ENCODE measurements at regions not wholly inside any gene's neighbourhood (a gene's known extent, or its start where the extent isn't known, plus 50 kb on each side); places are given as distances from the start of the nearest gene placed in this dataset.

DNA sequence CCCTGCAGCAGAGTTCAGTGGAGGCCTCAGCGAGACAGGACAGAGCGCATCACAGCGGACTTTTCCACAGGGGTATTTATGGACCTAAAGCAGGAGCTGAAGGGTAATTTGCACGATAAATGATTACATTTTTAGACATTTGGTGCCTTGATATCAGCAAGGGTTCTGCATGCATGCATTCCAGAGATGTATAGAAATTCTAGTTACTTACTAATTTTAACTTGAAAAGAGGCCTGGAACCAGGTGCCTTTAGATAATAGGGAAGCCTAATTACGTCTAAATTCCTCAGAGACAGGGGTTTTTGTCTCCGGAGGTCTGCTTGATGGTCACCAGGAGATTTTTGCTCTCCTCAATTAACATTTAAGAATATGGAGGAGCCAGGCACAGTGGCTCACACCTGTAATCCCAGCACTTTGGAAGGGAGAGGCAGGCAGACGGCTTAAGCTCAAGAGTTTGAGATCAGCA lies 79.8 kb upstream of the MFGE8 start:
- Histone ChIP-seq H2AFZ (ENCODE audit: low read length) (no peak overlapping the region), H3K36me3 (ENCODE audit: control insufficient read depth, insufficient read depth, low read length) (no peaks in the 10 kb centered on the region), H3K9me3 (ENCODE audit: control insufficient read depth, insufficient read depth, low read depth, low read length) (no peaks in the 10 kb centered on the region), H4K20me1 (ENCODE audit: control insufficient read depth, extremely low read depth, insufficient read depth, low read length) (no peaks in the 10 kb centered on the region), H3K9ac (ENCODE audit: insufficient read depth, low read length) (no peak overlapping the region), H3K27ac (ENCODE audit: insufficient read depth, low read length) (no peak overlapping the region), H3K27me3 (ENCODE audit: control insufficient read depth, insufficient read depth, low read length) (no peaks in the 10 kb centered on the region), H3K4me1 (ENCODE audit: control insufficient read depth, extremely low read depth, insufficient read depth, low read length) (peaks cover 12% of the 10 kb centered on the region), H3K4me2 (ENCODE audit: extremely low read depth, insufficient read depth, low read length) (no peak overlapping the region), H3K4me3 (replicated peaks in 1 of 4; ENCODE audit: control extremely low read depth in 1 of 4, insufficient read depth in 1 of 4, low read depth in 3 of 4, low read length in 4 of 4) (no peak overlapping the region), H3K79me2 (ENCODE audit: control insufficient read depth, insufficient read depth, low read length) (no peaks in the 10 kb centered on the region)
- no peak for DNase-seq (ENCODE audit: low read depth in 2 of 2)
- TF ChIP-seq, protein P1, sequence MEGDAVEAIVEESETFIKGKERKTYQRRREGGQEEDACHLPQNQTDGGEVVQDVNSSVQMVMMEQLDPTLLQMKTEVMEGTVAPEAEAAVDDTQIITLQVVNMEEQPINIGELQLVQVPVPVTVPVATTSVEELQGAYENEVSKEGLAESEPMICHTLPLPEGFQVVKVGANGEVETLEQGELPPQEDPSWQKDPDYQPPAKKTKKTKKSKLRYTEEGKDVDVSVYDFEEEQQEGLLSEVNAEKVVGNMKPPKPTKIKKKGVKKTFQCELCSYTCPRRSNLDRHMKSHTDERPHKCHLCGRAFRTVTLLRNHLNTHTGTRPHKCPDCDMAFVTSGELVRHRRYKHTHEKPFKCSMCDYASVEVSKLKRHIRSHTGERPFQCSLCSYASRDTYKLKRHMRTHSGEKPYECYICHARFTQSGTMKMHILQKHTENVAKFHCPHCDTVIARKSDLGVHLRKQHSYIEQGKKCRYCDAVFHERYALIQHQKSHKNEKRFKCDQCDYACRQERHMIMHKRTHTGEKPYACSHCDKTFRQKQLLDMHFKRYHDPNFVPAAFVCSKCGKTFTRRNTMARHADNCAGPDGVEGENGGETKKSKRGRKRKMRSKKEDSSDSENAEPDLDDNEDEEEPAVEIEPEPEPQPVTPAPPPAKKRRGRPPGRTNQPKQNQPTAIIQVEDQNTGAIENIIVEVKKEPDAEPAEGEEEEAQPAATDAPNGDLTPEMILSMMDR (conservative IDR thresholded peaks at IDR 0.05 in 1 of 2, IDR thresholded peaks at IDR 0.05 in 1 of 2; ENCODE audit: low read depth in 1 of 2, low read length in 2 of 2): no peak
- no peak for TF ChIP-seq EZH2 (IDR thresholded peaks at IDR 0.05; ENCODE audit: low read length, missing control alignments)

- no peak for DNase-seq (ENCODE audit: low read depth in 2 of 2)
Observed at GRCh38 chr15:88993662-88994061, 80.5 kb upstream of the MFGE8 start.

DNA sequence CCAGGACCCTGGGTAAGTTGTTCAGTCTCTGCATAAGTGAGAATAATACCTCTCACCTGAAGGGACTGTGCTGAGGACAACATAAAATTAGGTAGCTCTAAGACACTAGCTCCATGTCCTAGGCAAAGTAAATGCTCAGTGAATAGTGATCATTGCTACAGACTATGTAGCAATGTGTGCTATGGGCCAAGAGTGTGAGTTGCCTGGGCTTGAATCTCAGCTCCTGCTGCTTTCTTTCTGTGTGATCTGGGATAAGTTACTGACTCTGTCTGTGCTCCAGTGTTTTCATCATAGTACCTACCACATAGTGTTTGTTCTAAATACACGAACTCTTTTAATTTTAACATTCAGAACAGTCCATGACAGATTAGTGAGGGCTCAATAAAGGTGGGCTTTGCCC lies 81.1 kb upstream of the MFGE8 start:
- Histone ChIP-seq H2AFZ (ENCODE audit: low read length) (no peak overlapping the region), H3K27me3 (ENCODE audit: control insufficient read depth, insufficient read depth, low read length) (no peaks in the 10 kb centered on the region), H3K4me1 (ENCODE audit: control insufficient read depth, extremely low read depth, insufficient read depth, low read length) (peaks cover 4% of the 10 kb centered on the region), H3K36me3 (ENCODE audit: control insufficient read depth, insufficient read depth, low read length) (no peaks in the 10 kb centered on the region), H3K4me2 (ENCODE audit: extremely low read depth, insufficient read depth, low read length) (no peak overlapping the region), H3K9ac (ENCODE audit: insufficient read depth, low read length) (no peak overlapping the region), H3K4me3 (replicated peaks in 1 of 4; ENCODE audit: control extremely low read depth in 1 of 4, insufficient read depth in 1 of 4, low read depth in 3 of 4, low read length in 4 of 4) (no peak overlapping the region), H3K27ac (ENCODE audit: insufficient read depth, low read length) (no peak overlapping the region), H4K20me1 (ENCODE audit: control insufficient read depth, extremely low read depth, insufficient read depth, low read length) (no peaks in the 10 kb centered on the region), H3K9me3 (ENCODE audit: control insufficient read depth, insufficient read depth, low read depth, low read length) (no peaks in the 10 kb centered on the region), H3K79me2 (ENCODE audit: control insufficient read depth, insufficient read depth, low read length) (no peaks in the 10 kb centered on the region)
- no peak for DNase-seq (ENCODE audit: low read depth in 2 of 2)
- TF ChIP-seq, protein P1 (conservative IDR thresholded peaks at IDR 0.05 in 1 of 2, IDR thresholded peaks at IDR 0.05 in 1 of 2; ENCODE audit: low read depth in 1 of 2, low read length in 2 of 2): no peak
- TF ChIP-seq EZH2 (IDR thresholded peaks at IDR 0.05; ENCODE audit: low read length, missing control alignments): no peak

More at GRCh38 chr15:88993662-88994061, 80.5 kb upstream of the MFGE8 start:
- Histone ChIP-seq H4K20me1 (ENCODE audit: control insufficient read depth, extremely low read depth, insufficient read depth, low read length) (no peaks in the 10 kb centered on the region), H3K9me3 (ENCODE audit: control insufficient read depth, insufficient read depth, low read depth, low read length) (no peaks in the 10 kb centered on the region), H3K27me3 (ENCODE audit: control insufficient read depth, insufficient read depth, low read length) (no peaks in the 10 kb centered on the region), H3K4me2 (ENCODE audit: extremely low read depth, insufficient read depth, low read length) (no peak overlapping the region), H3K27ac (ENCODE audit: insufficient read depth, low read length) (no peak overlapping the region), H3K4me1 (ENCODE audit: control insufficient read depth, extremely low read depth, insufficient read depth, low read length) (peaks cover 9% of the 10 kb centered on the region), H3K79me2 (ENCODE audit: control insufficient read depth, insufficient read depth, low read length) (no peaks in the 10 kb centered on the region), H3K4me3 (replicated peaks in 1 of 4; ENCODE audit: control extremely low read depth in 1 of 4, insufficient read depth in 1 of 4, low read depth in 3 of 4, low read length in 4 of 4) (no peak overlapping the region), H3K36me3 (ENCODE audit: control insufficient read depth, insufficient read depth, low read length) (no peaks in the 10 kb centered on the region), H2AFZ (ENCODE audit: low read length) (no peak overlapping the region), H3K9ac (ENCODE audit: insufficient read depth, low read length) (no peak overlapping the region)
- TF ChIP-seq EZH2 (IDR thresholded peaks at IDR 0.05; ENCODE audit: low read length, missing control alignments): no peak
- TF ChIP-seq, protein P1 (conservative IDR thresholded peaks at IDR 0.05 in 1 of 2, IDR thresholded peaks at IDR 0.05 in 1 of 2; ENCODE audit: low read depth in 1 of 2, low read length in 2 of 2): no peak
